ENCODE measurements at regions not wholly inside any gene's neighbourhood (a gene's known extent, or its start where the extent isn't known, plus 50 kb on each side); places are given as distances from the start of the nearest gene placed in this dataset.

DNA sequence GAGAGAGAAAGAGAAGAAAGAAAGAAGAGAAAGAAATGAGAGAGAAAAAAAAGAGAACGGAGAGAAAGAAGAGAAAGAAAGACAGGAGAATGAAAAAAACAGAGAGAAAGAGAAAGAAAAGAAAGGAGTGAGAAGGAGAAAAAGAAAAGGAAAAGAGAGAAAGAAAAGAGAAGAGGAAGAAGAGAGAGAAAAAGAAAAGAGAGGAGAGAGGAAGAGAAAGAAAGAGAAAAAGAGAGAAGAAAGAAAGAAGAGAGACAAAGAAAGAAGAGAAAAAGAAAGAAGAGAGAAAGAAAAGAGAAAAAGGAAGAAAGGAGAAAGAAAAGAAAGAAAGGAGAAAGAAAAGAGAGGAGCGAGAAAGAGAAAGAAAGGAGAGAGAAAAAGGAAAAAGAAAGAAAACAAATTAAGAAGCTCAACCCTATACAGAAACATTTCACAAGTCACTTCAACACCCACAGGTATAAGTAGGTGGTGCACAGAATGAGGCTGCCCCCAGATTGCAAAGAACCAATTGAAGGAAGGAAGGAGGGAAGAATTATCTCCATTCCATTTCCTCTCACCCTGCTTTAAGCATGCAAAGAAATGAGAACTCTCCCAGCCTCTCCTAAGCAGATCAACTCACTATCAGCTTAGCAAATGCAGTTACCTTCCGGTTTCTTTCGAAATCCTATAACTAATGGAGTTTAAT is 98.8 kb upstream of the CACNA1A start:
- DNase-seq (ENCODE audit: low read depth): no peak

DNA sequence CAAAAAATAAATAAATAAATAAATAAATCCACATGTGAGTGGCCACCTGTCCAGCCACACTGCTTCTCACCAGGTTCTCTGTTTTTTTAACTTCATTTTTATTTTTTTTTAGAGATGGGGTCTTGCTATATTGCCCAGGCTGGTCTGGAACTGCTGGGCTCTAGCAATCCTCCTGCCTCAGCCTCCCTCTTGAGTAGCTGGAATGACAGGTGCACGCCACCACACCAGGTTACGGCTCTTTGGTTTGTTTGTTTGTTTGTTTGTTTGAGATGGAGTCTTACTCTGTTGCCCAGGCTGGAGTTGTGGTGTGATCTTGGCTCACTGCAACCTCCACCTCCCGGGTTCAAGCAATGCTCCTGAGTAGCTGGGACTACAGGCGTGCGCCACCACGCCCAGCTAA is 94.5 kb upstream of the CACNA1A start:
- no peak for DNase-seq (ENCODE audit: low read depth)

DNA sequence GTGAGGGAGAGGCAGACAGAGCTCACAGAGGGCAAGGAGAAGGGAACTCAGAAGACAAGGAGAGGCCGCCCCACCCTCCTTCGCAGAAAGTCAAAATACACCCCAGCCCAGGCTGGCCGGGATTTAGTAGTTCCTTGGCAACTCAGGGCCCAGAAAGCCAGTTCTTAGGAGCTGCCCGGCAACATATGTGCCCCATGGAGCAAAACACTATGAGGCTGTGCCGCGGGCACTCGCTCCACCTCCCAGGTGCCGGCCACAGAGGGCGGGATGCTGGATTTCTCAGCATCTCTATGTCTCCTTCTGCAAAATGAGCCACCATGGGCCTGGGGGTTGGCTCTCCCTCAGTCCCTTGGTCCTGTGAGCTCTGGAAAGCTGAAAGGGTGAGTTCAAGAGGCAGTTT is 93.8 kb upstream of the CACNA1A start:
- no peak for DNase-seq (ENCODE audit: low read depth)

DNA sequence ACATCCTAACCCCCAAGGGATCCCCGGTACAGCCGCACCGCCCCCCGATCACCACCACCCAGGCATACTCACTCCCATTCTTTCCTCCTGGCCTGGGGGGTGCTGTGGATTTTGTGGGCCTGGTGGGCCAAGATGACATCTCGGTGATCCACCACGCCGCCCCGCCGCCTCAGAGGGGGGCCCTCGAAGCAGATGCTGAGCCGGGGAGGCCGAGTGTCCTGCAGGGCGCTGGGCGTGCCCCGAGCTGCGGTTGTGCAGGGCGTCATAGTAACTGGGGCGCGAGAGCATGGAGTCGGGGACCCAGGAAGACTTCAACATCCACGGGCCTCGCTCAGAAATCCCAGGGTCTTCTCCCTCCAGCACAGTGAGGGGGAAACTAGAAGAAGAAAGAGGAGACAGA is 93.4 kb upstream of the CACNA1A start:
- no peak for DNase-seq (ENCODE audit: low read depth)

DNA sequence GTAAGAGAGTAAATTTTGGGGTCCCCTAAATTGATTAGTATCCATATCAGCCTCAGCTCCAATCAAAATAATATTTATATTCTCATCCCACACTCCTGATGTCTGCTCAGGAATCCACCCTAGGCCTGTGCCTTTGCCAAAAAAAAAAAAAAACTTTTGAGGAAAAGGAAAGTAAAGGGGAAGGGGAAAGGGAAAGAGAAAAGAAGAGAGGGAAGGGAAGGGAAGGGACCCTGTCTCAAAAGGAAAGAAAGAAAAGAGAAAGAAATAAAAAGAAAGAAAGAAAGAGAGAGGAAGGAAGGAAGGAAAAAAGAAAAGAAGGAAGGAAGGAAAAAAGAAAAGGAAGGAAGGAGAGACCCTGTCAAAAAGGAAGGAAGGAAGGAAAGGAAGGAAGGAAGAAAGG is 91.8 kb upstream of the CACNA1A start:
- DNase-seq (ENCODE audit: low read depth): no peak

DNA sequence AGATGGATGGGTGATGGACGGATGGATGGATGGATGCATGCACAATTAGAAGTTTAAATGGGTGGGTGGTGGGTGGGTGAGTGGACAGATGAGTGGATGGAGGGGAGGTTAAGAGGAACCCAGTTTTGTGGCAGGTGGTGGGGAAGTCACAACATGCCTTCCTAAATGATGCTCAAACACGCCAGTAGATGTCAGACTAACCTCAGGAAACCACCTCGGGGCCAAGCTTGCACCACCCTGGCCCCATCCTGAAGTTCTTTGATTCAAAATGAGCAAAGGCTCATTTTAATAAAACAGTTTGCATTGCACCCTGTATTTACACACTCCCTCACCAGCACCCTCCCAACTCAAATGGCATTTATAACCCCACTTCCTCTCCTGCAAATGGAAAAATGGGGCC is 91.4 kb upstream of the CACNA1A start:
- peak; percentile 35 for DNase-seq (ENCODE audit: low read depth)

DNA sequence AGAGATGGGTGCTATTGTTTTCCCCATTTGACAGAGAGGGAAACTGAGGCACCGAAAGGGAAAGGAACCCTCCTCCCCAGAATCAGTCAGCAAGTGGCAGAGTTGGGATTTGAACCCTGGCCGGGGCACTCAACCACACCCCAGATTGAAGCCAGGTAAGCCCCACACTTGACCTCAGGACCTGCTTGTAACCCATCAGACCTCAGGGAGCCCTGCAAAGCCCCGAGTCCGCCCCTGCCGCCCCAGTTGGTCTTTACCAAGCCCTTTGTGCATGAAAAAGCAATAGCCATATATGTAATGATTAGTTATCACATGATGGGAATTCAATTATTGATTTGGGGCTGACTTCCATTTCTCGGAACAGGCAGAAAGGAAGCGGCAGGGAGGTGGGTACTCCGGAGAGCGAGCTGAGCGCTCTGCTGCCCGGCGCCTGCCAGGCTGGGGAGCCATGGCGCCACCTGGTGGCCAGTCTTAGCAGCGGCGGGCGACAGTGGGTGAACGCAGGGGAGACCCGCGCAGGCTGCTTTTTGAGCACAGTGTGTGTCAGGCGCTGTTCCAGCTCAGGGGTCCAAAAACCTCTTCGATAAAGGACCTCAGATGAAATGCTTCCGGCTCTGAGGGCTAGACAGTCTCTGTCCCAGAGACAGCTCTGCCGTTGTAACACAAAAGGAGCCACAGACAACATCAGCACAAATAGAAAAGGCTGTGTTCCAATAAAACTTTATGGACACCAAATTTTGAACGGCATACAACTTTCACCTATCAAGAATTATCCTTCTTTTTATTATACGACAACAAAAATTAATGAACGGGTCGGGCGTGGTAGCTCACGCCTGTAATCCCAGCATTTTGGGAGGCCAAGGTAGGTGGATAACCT is 82.9 kb upstream of the CACNA1A start:
- no peak for DNase-seq (ENCODE audit: low read depth)

DNA sequence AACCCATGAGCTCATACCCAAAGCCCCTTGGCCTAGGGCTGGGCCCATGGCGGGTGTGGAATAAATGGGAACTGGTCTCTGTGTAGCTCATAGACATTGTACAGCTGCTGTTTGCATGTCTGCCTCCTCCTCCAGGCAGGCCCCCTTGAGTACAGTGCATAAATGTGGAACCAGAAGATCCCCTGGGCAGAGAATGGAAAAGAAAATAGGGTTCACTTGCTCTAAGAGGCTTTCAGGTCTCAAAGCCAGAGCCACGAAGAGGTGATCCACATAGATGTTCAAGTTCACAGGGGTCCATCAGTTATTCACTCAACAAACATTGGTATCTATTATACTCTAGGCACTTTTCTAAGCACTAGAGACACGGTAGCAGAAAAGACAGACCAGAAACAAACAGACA is 79.2 kb upstream of the CACNA1A start:
- DNase-seq (ENCODE audit: low read depth): no peak

DNA sequence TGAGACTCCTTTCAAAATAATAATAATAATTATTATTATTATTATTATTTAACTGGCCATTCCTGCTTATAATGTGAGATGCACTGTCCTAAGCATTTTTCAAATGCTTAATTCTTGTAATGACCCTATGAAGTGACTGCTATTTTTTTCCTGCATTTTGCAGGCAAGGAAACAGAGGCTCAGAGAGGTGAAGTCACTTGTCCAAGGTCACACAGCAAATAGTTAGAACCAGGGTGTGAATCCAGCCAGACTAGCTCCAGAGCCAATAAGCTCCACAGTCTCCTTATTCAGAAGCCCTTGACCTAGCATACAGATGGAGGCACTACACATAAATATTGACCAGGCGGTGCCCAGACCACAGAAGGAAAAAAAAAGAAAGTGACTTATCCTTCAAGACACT is 77.5 kb upstream of the CACNA1A start:
- DNase-seq (ENCODE audit: low read depth): no peak

DNA sequence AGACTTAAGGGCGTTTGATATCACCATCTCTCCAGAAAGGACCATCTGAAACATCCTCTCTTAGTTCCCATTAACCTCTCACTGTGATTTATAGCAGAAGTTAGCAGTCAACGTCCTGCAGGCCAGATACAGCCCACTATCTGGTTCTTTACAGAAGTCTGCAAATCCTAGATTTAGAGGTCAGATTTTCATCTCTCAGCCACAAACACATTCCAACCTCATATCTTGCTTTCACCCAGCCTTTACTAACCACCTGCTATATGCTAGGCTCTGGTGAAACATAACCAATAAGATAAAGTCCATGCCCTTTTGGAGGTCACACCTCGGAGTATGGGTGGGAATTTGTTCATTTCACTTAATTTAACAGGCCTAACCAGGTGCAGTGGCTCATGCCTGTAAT is 76.8 kb upstream of the CACNA1A start:
- no peak for DNase-seq (ENCODE audit: low read depth)

DNA sequence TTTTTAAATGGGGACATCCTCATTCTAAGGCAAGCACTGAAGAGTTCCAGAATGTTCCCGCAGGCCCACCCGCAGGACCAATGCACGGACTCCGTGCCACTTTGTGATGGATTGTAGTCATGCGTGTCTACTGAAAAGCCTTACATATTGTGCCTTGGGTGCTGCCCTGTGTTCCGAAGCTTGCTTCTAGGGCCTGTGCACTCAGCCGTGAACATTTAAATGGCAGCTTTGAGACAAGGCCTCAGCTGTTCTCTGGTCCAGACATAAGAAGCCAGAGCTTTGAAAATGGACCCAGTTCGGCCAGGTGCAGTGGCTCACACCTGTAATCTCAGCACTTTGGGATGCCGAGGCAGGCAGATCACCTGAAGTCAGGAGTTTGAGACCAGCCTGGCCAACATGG is 75.3 kb upstream of the CACNA1A start:
- no peak for DNase-seq (ENCODE audit: low read depth)

DNA sequence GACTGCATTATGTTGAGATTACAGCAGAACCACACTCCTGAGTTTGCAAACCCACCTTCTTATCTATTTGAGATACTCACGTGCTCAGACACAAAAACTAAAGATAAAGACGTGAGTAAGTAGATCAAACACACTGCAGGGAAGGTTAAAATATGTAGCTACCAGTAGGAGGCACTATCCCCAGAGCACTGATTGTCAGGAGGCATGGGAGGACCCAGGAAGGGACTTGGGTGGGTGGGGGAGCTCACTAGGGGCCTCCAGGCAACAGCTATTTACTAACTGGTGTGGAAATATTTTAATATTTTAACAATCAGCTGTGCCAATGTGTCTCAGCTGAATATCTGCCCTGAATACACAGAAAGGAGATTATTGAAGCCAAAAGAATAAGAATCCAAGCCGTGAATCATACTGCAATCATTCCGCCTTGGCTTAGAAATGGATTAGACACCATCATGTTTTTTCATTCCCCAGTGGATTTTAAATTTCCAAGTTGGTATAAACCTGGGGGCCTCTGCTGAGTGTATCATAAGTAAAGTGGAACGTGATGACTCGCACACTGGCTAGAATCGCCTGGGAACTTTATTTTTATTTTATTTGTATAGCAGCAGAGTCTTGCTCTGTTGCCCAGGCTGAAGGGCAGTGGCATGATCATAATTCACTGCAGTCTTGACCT is 73.2 kb upstream of the CACNA1A start:
- DNase-seq (ENCODE audit: low read depth): no peak

DNA sequence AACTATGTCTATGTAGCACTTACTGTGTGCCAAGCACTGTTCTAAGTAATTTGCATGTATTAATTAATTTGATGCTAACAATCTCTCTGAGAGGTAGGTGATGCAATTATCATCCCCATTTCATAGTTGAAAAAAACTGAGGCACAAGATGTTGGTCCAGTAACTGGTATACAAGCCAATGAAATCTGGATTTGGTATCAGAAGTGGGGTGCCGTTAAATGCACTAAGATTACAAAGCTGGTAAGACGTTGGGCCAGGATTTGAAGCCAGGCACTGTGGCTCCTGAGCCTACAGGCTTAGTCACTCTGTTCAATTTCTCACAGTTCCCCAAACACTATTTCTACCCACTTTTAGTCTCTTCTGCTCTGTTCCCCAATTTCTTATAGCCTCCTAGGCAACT is 70.4 kb upstream of the CACNA1A start:
- no peak for DNase-seq (ENCODE audit: low read depth)

DNA sequence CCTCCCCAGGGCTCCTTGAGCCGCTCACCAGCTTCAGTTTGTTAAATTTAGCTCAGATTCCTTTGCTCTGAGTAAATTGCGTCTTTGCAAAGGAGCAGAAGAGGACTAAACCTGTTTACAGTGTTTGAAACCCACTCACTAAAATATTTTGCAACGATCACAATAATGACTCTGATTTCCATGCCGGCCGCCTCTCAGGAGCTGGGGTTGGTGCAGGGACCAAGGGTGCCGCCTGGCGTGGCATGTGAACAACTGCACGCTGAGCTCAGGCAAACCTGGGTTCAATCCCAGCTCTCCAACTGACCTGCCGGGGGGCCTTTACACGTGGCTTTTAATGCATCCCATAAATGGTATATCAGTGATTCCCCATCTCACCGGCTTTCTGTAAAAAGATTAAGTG is 68.7 kb upstream of the CACNA1A start:
- no peak for DNase-seq (ENCODE audit: low read depth)

DNA sequence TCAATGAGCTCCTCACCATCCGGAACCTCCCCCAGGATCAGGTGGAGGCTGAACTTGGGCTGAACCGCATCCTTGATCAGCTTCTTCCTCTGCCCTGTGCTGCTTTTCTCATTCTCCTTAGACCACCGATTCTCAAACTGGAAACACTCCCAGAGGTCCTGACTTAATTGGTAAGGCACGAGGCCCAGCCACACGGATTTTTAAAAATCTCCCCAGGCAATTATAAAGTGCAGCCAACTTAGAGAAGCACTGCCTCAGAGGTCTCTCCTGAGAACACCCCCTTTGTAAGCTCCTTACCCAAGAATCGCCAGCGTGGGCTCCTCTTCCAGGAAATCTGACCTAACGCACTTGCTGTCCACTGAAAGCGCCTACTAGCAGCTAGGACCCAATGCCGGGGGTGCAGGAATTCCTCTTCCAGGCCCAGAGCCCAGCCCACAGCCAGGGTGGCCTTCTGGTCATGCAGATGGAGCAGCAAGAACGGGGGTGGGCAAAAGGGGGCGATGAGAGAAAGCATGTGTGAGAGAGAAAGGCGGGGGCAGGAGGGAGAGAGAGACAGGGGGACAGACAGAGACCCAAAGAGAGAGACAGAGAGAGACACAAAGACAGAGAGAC is 66.9 kb upstream of the CACNA1A start:
- DNase-seq (ENCODE audit: low read depth): no peak

DNA sequence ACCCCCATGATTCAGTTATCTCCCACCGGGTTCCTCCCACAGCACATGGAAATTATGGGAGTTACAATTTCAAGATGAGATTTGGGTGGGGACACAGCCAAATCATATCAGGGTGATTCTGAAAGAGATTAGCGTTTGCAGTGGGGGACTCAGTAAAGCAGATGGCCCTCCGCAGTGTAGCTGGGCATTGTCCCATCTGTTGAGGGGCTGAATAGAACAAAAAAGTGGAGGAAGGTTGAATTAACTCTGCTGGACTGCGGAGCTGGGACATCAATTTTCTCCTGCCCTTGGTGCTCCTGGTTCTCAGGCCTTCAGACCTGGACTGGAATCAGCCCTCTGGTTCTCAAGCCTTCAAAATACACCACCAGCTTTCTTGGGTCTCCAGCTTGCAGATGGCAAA is 55.2 kb upstream of the CACNA1A start:
- DNase-seq (ENCODE audit: low read depth): no peak

DNA sequence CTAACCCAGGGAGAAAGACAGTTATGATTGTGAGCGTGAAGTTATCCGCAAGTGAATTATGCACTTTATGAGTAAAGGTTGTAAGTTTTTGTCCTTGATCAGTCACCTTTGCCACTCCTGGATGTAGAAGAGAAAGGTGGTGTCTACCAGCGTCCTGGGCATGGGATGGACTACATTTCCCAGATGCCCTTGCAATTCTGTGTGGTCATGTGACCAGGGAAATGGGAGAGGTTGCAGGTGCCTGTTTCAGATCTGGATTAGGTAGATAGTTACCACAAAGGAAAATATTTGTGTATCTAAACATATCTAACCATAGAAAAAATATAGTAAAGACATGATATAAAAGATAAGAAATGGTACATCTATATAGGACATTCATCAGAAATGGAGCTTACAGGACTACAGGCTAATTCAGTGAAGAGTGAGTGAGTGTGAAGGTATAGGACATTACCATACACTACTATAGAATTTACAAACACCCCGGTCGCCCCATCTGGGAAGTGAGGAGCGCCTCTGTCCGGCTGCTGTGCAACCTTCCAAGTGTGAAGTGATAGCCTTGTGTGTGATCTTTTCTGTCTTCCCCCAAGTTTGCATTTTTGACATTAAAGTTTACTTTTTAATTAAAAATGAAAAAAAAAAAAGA is 51.6 kb upstream of the CACNA1A start:
- no peak for DNase-seq (ENCODE audit: low read depth)

DNA sequence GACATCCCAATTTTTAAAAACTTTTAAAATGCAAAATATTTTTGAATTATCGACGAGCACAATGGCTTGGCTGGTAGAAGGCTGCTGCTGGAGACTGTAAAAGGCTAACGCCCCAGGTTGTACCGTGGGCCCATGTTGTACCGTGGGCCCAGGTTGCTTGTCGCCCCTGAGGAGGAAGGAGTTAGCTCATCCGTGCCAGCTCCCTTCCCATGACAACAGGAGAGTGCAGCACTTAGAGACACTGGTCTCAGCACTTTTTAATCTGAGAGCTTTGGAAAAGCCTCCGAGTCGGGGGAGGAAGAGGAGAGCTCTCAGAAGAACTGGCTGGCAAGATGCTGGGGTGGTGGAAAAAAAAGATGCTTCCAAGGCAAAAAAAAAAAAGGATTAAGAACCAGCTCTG is 50.3 kb upstream of the CACNA1A start:
- DNase-seq (ENCODE audit: low read depth): no peak
